ENCODE measurements at regions not wholly inside any gene's neighbourhood (a gene's known extent, or its start where the extent isn't known, plus 50 kb on each side); places are given as distances from the start of the nearest gene placed in this dataset.

- no peak for DNase-seq (ENCODE audit: low read depth)
Observed at GRCh38 chrX:16445166-16445752, 204.7 kb upstream of the S100G start.

DNA sequence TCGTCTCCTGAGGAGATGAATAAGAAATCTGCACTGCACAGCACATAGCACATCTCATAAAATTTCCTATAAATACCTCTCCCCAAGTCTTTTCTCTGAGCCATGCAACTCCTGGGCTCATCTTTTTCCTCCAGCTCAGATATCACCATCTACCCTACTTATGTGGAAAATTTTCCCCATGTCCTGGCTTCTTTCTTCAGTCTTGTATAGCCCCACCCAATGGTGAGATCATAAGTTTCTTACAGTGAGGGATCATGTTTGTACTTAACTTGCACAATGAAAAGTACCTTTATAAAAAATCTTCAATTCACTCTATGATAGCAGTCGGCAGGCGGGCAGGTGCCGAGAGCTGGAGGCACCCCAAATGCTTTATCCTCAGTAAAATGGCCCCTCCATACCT lies 198.6 kb upstream of the S100G start:
- no peak for DNase-seq (ENCODE audit: low read depth)

GRCh38 chrX:16454926-16455325 lies 195.0 kb upstream of the S100G start:
- DNase-seq (ENCODE audit: low read depth): no peak

GRCh38 chrX:16457239-16457638 lies 192.7 kb upstream of the S100G start:
- no peak for DNase-seq (ENCODE audit: low read depth)

DNA sequence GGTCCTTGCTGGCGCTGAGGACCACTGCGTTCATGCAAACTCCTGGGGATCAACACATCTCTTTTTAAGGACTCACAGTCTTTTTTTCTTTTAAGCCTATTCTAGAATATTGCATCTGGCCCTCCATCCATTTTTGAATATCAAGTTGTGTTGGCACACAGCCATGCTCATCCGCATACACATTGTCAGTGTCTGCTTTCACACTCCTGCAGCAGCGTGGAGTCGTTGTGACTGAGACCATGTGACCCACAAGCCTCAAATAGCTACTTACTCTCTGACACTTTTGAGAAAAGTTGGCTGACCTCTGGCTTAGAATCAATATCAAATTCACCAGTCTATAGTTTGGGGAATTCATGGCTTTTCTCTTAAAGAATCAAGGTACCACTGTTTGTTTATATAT lies 191.8 kb upstream of the S100G start:
- DNase-seq (ENCODE audit: low read depth): no peak

DNA sequence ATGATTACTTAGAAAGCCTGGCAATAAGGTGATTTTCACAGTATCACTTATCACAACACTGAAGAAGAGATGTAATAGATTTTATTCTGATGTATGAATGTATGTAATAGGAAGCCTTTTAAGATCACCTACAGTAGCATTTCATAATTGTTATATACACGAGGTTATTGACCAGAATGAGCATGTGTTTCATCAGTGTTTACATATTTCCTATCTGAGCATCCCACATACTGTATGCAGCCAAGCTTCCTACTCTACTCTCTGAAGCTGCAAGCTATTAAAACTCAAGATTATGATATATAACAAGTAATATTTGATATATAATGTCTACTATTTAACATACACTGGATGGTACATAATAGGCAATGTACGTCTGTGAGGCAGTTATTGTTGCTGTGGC lies 190.9 kb upstream of the S100G start:
- DNase-seq (ENCODE audit: low read depth): no peak

DNA sequence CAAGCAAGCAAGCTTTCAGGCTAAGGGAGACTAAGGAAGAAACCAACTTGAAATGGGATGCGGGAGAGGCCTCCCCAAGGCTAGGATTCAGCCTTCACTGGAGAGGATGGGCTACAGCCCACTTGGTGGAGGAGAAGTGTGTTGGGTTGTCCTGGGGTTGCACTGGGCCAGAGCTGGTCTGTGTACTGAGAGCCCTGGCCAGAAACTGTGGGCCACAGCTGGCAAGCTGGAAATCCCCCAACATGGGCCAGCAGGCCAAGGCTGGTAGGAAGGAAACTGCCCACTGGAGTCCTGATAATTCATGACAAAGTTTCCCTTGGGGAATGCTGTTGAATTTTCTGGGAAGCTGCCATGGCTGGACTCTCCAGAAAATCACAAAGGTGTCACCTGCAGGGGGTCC lies 188.0 kb upstream of the S100G start:
- DNase-seq (ENCODE audit: low read depth): no peak

DNA sequence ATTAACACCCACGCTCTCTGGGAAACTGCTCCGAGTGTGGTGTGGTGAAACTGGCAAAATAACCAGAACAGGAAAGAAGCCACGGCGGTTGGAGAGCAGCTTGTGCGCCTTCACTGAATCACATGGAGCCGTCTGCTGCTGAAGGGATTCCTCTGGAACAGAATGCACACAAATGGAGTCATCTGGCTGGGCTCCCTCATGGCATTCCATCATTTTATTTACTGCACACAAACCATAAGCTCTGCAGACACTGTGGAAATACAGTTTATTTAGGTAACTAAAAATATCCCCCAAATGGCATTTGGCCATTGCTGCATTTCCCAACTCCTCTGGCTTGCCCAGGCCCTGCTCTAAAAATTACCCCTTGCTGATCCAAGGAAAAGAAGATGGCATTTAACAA lies 187.0 kb upstream of the S100G start:
- no peak for DNase-seq (ENCODE audit: low read depth)

DNA sequence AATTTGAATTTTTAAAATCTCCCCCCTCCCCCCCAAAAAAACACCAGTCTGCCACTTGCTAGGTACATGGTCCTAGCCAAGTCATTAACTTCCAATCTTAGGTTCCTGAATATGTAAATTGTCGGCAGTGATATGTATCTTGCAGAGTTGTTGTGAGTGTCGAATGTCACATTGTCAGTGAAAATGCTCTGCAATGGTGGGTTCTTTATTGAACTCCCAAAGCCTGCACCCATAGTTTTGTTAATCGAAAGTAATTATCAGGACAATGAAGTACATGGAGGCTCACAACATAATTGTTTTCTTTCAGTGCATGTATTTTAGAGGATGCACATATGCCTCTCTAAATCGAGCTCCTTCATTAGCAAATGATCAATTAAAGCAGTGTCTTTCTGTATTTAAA lies 185.6 kb upstream of the S100G start:
- no peak for DNase-seq (ENCODE audit: low read depth)

DNA sequence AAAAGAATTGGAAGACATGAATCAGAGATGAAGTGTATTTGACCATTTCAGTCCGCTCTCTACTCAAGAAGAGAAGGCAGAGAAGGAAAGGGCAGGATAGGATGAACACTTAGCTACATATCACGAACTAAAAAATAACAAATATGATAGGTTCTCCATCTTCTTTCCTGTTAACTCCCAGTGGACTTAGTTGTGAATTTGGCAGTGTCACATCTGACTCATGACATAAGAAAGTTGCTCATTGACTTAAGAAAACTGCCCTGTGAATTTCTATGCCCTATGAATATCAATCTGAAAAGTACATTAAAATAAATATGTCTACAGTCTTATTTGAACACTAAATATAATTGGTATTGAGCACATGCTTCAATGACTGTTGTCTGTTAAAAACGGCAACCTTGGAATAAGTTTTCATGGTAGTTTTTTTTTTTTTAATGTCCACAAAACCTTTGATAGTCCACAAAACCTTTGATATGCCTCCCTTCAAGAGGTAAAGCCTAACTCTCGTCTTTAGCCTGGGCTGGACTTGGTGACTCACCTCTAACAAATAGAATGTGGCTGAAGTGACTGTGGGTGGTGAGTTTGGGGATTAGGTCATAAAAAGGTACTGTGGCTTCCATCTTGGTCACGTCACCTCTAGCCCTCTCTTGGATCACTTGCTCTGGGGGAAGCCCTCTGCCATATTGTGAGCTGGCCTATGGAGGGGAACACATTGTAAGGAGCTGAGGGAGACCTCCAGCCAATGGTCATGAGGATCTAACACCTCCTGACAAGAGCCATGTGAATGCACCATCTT lies 184.7 kb upstream of the S100G start:
- DNase-seq (ENCODE audit: low read depth): no peak

DNA sequence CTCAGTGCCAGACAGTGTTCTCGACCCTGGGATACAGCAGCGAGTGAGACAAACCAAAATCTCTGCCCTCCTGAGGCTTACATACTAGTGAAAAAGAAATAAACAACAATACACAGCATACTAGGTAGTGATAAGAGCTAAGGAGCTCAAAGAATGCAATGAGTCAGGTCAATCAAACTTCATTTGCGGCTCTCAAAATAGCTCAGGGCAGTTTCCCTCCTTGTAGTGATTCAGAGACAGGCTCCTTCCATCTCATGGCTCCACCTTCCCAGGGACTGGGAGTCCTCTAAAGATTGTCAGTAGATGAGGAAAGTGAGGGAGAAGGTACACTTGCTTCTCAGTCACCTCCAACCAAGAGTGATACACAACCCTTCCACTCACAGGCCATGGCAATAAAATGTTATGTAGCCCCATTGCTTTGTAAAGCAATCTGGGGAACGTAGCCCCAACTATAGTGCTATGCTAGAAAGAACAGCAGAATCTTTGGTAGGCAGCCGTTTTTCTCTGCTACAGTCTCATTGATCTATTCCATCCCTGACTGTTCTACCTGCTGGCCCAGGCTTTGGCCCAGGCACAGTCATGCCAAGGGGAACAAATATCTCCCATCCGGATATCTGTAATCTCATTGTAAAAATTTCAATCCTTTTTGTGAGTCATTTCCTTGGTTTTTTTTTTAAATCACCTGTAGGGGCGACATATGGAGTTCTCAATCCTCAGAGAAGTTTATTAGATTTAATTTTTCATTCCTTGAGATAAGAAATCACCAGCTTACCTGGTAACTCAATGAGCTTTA lies 183.1 kb upstream of the S100G start:
- DNase-seq (ENCODE audit: low read depth): no peak

- DNase-seq (ENCODE audit: low read depth): no peak
Observed at GRCh38 chrX:16469870-16470269, 180.1 kb upstream of the S100G start.

- DNase-seq (ENCODE audit: low read depth): no peak
Observed at GRCh38 chrX:16472345-16472744, 177.6 kb upstream of the S100G start.

DNA sequence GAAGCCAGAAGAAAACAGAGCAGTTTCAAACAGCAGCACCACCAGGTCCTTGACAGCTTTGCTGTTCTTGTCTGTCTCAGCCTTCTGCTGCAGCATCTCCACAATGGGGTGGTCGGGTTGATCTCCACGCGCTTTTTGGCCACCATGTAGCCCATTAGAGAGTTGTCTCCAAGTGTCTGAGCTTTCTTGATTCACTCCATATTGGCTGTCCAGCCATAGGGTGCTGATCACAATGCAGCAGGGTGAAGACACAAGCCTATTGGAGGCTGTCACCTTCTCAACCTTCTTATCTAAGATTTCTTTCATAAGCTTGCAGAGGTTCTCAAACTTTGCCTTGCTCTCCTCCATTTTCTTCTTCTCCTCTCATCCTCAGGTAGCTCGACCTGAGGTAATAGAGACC lies 175.4 kb upstream of the S100G start:
- DNase-seq (ENCODE audit: low read depth): no peak

DNA sequence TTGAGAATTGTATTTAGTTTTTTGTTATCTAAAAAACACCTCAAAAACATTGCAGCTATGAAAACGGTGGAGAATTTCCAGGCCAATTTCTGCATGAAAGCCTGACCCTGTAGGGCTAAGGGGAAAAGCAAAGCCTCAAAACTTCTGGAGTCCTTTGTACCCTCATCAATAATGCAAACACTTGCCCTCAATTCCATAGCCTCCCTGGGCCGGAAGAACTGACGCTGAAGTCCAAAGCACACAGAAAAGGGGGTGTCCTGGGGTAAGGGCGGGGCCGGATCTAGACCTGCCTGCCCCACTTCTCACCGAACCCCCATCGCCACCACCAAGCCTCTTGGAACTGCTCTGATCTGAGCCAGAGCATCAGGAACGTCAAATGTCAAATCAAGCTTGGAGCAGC lies 173.9 kb upstream of the S100G start:
- no peak for DNase-seq (ENCODE audit: low read depth)

- no peak for DNase-seq (ENCODE audit: low read depth)
Observed at GRCh38 chrX:16476692-16477091, 173.3 kb upstream of the S100G start.

DNA sequence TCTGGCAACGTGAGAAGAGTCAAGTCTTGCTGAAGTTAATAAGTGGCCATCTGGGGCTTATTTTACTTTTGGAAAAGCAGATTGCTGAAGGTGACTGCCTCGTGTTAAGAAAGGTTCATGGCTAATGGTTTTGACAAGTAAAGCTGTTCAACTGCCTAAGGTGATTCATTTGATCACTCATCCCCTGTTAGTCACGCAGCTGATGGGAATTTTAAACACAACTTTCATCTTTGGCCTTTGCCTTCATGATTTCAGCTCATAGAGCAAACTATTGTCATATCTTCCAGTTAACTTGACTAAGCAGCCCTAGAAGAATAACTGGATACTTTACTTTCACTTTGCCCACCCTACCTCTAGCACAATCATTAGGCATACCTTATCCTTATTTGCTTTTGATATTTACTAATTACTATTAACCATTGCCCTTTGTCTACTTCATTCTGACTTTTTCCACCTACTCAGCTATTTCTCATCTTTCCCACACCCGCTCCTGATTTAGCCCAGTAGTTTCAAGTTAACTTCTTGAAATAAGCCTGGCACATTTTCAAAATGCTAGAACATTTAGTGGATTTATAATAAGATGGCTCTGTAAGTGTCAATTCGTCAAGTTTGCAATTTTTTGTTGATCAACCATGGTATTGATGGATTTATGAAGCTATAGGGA lies 170.6 kb upstream of the S100G start:
- DNase-seq (ENCODE audit: low read depth): no peak

DNA sequence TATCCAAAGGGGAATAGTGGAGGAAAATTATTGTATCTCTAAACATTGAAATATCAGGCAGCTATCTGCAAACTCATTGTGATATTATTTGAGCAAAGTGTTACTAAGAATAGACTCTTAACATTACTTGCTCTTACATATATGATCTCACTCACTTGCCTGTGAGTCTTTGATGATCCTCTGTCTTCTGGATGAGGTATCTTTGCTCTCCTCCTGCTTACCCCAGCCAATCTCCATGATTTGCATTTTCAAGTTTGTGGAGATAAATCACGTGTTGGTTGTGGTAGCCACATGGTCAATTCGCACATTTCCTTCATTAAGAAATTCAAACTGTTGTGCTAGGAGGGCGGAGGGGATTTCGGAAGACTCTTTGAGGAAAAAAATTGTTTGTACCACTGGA lies 169.9 kb upstream of the S100G start:
- DNase-seq (ENCODE audit: low read depth): no peak

- no peak for DNase-seq (ENCODE audit: low read depth)
Observed at GRCh38 chrX:16484338-16484737, 165.6 kb upstream of the S100G start.

GRCh38 chrX:16487620-16488385 lies 162.2 kb upstream of the S100G start:
- no peak for DNase-seq (ENCODE audit: low read depth)

DNA sequence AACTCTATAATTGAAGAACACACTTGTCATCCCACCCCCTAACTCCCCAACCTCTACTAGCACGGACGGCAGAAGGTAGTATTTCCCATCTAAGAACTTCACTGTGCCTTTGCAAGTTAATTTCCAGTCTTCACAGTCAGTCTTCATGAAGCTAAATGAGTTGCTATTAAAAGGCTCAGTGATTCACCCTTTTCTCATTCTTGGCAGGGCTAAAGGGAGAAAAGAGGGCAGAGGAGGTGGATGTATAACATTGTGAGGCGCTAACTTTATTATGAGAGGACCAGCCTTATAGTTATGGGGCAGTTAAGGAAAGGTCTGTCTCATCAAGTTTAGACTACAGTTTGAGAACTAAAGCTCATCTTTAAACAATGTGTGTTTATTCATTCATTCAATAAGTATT lies 161.0 kb upstream of the S100G start:
- DNase-seq (ENCODE audit: low read depth): no peak

DNA sequence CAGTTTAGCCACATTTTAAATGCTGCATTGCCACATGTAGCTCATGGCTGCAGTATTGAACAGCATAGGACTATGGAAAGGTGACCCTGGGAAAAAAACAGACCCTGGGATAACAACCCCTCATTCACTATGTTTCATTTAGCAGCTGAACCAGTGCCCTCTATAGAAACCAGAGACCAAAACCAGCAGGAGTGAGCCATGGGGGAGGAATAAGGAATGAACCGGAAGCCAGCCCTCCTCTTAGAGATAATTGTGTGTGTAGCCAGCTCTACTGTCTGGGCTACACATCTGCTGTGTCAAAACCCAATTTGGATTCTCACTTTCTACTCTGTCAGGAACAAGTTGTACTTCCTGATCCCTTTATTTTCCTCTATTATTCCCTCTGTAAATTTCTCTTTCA lies 158.5 kb upstream of the S100G start:
- no peak for DNase-seq (ENCODE audit: low read depth)

Measured in stimulated activated CD8-positive, alpha-beta memory T cell treated with anti-CD3 and anti-CD28 coated beads, Interleukin-15, amount 100 ng/mL, for 24 hours (primary cell).